VCaP (cell line): ENCODE measurements at regions not wholly inside any gene's neighbourhood (a gene's known extent, or its start where the extent isn't known, plus 50 kb on each side); places are given as distances from the start of the nearest gene placed in this dataset.

Experiments used
- H3K27ac ChIP-seq: fragments of 450-650 bp; 2 replicates; pipeline ENCODE4 v1.5.1; 2017
- TF ChIP-seq, protein P1 (sequence below): fragments of 450-650 bp; conservative IDR thresholded peaks from 2 replicates; pipeline ENCODE4 v1.5.1; 2017; ENCODE audit warnings: mild to moderate bottlenecking, moderate library complexity

DNA sequence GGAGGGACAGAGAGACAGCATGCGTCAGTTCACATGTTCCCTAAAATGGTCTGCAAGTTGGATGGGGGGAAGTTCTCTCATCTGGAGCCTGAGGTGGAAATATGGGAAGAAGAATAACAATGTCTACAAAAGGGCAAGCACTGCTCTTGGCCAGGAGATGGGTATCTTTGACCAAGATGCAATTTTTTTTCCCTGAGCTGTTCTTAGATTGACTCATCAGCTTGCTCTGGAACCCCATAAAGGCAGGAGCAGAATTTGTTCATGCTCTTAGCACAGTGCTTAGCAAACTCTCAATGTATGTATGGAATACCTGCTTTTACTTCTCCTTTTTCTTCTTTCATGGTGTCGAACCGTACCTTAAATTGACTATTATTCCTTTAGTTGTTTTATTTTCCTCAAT lies 90.5 kb upstream of the ZNF827 start:
- H3K27ac ChIP-seq, result no peak overlapping the region
- TF ChIP-seq, protein P1, sequence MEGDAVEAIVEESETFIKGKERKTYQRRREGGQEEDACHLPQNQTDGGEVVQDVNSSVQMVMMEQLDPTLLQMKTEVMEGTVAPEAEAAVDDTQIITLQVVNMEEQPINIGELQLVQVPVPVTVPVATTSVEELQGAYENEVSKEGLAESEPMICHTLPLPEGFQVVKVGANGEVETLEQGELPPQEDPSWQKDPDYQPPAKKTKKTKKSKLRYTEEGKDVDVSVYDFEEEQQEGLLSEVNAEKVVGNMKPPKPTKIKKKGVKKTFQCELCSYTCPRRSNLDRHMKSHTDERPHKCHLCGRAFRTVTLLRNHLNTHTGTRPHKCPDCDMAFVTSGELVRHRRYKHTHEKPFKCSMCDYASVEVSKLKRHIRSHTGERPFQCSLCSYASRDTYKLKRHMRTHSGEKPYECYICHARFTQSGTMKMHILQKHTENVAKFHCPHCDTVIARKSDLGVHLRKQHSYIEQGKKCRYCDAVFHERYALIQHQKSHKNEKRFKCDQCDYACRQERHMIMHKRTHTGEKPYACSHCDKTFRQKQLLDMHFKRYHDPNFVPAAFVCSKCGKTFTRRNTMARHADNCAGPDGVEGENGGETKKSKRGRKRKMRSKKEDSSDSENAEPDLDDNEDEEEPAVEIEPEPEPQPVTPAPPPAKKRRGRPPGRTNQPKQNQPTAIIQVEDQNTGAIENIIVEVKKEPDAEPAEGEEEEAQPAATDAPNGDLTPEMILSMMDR, result no peak

DNA sequence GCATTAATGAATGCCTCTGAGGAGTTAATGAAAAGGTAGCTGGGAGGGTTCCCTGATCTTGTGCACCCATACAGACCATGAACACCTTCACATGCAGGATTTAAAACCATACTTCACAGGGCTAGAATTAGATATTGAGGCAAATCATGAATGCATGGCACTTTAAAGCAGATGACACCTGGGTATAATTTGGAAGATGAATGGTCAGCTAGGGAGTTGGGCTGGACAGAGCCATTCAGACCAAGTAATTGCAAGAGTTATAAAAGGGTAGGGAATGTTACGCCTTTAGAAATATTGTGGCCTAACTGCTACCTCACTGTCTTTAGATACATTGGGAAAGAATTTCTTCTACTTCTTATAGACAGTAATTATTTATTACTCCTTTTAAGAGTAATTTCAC lies 89.1 kb upstream of the ZNF827 start:
- no peak overlapping the region for H3K27ac ChIP-seq
- TF ChIP-seq, protein P1, result no peak

DNA sequence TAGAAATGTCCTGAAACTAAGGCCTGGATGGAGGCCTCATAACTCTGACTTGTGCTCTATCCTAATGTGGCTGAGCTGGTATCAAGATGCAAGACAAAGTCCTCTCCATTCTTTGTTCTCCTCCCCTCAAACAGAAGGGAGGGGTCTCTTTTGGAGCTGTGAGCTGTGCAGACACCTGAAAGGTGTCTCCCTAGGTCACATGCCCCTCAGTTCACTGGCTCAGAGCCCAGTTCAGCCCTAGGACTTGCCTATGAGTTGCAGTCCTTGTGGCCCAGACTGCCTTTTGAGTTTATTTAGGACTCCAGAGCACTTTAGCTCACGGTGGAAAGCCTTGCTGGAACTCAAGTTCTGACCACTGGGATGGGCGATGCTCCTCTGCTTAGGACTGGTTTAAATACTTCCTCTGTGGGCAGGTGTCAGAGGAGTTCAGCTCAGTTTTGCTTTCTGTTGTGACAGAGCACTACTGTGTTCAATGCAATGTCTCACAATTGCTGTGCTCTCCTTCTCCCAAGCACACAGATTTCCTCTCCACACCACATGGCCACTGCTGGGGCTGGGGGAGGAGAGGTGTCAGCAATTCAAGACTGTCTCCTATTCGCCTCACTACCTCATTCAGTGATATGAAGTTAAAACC lies 84.8 kb upstream of the ZNF827 start:
- no peak overlapping the region for H3K27ac ChIP-seq
- TF ChIP-seq, protein P1, result no peak

DNA sequence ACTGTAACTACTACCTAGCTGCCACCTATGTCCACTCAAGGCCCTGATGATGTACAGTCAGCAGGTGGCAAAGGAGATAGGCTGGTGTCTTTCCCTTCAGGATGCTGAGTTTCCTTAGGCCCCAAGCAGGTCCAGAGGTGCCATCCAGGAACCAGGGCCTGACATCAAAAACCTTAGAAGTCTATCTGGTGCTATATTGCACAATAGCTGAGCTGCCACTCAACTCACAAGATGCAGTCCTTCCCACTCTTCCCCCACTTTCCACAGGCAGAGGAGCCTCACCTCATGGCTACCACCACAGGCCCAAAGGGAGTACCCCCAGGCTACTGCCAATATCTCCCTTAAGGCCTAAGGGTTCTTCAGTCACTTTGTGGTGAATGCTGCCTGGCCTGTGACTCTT lies 83.9 kb upstream of the ZNF827 start:
- TF ChIP-seq, protein P1, result no peak
- no peak overlapping the region for H3K27ac ChIP-seq

DNA sequence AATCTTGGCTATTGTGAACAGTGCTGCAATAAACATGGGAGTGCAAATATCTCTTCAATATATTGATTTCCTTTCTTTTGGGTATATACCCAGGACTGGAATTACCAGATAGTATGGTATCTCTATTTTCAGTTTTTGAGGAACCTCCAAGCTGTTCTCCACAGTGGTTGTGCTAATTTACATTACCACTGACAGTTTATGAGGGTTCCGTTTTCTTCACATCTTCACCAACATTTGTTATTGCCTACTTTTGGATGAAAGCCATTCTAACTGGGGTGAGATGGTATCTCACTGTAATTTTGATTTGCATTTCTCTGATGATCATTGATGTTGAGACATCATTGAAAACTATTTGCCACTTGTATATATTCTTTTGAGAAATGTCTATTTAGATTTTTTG lies 79.6 kb upstream of the ZNF827 start:
- H3K27ac ChIP-seq, result no peak overlapping the region
- TF ChIP-seq, protein P1, result no peak

DNA sequence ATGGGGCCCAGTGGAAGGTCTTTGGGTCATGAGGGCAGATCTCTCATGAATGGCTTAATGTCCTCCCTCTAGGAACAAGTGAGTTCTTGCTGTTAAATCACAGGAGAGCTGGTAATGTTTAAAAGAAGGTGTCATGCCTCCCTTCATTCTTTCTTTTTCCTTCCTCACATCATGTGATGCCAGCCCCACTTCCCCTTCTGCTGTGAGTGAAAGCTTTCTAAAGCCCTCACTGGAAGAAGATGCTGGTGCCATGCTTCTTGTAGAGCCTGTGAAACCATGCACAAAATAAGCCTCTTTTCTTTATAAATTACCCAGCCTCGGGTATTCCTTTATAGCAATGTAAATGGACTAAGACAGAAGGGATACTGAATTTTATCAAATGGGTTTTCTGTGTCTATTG lies 66.1 kb upstream of the ZNF827 start:
- no peak overlapping the region for H3K27ac ChIP-seq
- TF ChIP-seq, protein P1, result no peak

DNA sequence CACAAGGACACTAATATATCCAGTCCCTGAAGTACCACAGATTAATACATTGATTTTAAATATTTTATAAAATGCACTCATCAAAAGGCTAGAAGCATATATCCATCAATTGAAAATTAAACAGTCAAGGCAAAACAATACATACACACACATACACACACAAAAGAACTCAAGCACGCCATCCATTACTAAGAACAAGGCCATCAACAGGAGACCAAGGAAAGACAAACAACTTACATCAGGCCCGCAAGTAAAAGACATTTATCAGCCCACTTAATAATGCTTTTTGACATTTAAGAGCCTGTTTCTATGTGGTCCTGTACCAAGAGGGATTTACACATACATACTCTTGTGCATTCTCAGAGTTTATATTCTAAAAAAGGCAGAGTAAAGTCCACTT lies 50.0 kb upstream of the ZNF827 start:
- TF ChIP-seq, protein P1, result no peak

More for the DNA sequence above, 50.0 kb upstream of the ZNF827 start:
- no peak overlapping the region for H3K27ac ChIP-seq
